Lower leg skin (tissue), 4 donors: ENCODE measurements at regions not wholly inside any gene's neighbourhood (a gene's known extent, or its start where the extent isn't known, plus 50 kb on each side); places are given as distances from the start of the nearest gene placed in this dataset.

Source experiments
- DNase-seq, 2 donors: peaks; one replicate each; pipeline ENCODE4 v3.0.0-alpha.2; 2019; ENCODE audit warnings: low spot score in 2 of 2
- H3K4me3 ChIP-seq: fragments of 200-600 bp; sonication (generic); 2 replicates; pipeline ENCODE4 v1.5.1; 2017; ENCODE audit warnings: mild to moderate bottlenecking, low read depth; ENCODE audit not compliant: poor library complexity, severe bottlenecking
- POLR2A ChIP-seq, 2 donors: fragments of 450-650 bp; IDR thresholded peaks; one replicate each; pipeline ENCODE4 v1.6.1; 2016 to 2017; ENCODE audit warnings: antibody characterized with exemption in 2 of 2, mild to moderate bottlenecking in 1 of 2, moderate library complexity in 1 of 2
- WGBS, 2 donors: methylation state at CpG; one replicate each; pipeline ENCODE4 v1.1.5; 2018; 5-methylcytosine and 5-hydroxymethylcytosine counted together
- intact Hi-C: fragments of 100-400 bp; cut with DNase I; formaldehyde crosslinking; loops from one replicate; pipeline ENCODE4 v1.15.0; 2023; ENCODE audit warnings: low total_unique reads
- TF ChIP-seq, protein P1 (sequence below), 3 donors: fragments of 450-650 bp; IDR thresholded peaks; one replicate each; pipeline ENCODE4 v1.5.1; 2016; ENCODE audit warnings: antibody characterized with exemption in 3 of 3, mild to moderate bottlenecking in 3 of 3, moderate library complexity in 2 of 3

DNA sequence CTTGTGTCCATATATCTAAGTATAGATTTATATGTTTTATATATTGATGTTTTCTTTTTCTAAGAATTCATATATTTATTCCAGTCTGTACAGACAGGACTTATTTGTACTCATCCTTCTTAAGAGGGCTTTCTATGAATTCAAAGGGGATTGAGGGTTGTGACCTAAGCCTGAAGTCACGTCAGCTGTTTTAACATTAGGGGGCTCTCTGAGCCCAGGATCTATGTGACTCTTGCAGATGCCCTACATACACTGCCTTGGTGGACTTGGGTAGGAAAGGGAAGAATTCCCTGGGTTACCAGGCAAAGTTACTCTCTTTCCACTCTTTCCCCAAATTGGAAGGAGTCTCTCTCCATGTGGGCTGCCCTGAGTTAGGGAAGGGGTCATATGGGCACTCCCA is 283.8 kb upstream of the DAB1 start:
- WGBS, 2 donors = 84 to 96% methylated on average over 1 of the region's 1 CpG
- intact Hi-C loops = no loop called here
- TF ChIP-seq, protein P1, sequence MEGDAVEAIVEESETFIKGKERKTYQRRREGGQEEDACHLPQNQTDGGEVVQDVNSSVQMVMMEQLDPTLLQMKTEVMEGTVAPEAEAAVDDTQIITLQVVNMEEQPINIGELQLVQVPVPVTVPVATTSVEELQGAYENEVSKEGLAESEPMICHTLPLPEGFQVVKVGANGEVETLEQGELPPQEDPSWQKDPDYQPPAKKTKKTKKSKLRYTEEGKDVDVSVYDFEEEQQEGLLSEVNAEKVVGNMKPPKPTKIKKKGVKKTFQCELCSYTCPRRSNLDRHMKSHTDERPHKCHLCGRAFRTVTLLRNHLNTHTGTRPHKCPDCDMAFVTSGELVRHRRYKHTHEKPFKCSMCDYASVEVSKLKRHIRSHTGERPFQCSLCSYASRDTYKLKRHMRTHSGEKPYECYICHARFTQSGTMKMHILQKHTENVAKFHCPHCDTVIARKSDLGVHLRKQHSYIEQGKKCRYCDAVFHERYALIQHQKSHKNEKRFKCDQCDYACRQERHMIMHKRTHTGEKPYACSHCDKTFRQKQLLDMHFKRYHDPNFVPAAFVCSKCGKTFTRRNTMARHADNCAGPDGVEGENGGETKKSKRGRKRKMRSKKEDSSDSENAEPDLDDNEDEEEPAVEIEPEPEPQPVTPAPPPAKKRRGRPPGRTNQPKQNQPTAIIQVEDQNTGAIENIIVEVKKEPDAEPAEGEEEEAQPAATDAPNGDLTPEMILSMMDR (IDR thresholded peaks at IDR 0.05) = no peak
- TF ChIP-seq POLR2A (IDR thresholded peaks at IDR 0.05) = no peak
- no peak for DNase-seq
- no peak overlapping the region for H3K4me3 ChIP-seq

GRCh38 chr1:57704811-57705210 is 281.0 kb upstream of the DAB1 start:
- H3K4me3 ChIP-seq = no peak overlapping the region
- TF ChIP-seq POLR2A (IDR thresholded peaks at IDR 0.05) = no peak
- TF ChIP-seq, protein P1 (IDR thresholded peaks at IDR 0.05) = no peak
- WGBS, 2 donors = 70 to 74% methylated on average over 1 of the region's 1 CpG
- intact Hi-C loops = no loop called here
- no peak for DNase-seq

DNA sequence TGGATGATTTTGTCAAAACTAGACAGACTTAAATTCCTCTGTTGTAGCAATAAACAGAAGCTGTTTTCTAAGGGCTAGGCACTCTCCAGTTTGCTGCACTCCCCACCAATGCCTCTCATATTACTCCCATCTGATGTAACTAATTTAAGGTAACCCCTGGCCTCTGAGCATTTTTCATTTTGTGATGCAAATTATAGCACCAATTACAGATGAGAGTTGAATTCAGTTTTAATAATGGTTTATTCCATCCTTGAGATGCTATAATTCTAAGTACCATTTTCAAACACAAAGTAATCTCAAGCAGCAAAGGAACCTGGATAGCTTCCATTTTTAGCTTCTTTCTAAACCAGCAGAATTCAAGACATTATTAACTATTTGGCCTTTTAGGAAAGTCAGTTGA is 280.4 kb upstream of the DAB1 start:
- intact Hi-C loops = no loop called here
- no peak overlapping the region for H3K4me3 ChIP-seq
- DNase-seq = no peak
- TF ChIP-seq, protein P1 (IDR thresholded peaks at IDR 0.05) = no peak
- no peak for TF ChIP-seq POLR2A (IDR thresholded peaks at IDR 0.05)

DNA sequence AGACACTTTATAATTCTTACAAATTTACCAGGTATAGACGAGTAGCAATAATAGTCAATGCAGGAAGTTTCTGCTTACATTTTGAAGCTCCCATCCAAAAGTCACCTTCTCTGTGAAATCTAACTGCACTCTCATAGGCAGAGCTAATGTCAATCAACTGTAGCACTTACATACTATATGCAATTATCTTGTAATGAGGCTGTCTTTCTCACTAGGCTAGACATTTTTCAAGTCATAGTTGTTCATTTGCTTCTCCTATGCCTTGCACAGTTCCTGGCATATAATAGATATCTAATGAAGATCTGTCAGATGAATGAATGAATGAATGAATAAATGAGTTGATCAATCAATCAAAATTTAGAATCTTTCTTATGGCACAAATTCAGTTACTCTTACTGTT is 273.0 kb upstream of the DAB1 start:
- intact Hi-C loops = no loop called here
- WGBS, 2 donors = 82 to 83% methylated on average over 1 of the region's 1 CpG
- H3K4me3 ChIP-seq = no peak overlapping the region
- TF ChIP-seq, protein P1 (IDR thresholded peaks at IDR 0.05) = no peak
- TF ChIP-seq POLR2A (IDR thresholded peaks at IDR 0.05) = no peak
- DNase-seq = no peak

DNA sequence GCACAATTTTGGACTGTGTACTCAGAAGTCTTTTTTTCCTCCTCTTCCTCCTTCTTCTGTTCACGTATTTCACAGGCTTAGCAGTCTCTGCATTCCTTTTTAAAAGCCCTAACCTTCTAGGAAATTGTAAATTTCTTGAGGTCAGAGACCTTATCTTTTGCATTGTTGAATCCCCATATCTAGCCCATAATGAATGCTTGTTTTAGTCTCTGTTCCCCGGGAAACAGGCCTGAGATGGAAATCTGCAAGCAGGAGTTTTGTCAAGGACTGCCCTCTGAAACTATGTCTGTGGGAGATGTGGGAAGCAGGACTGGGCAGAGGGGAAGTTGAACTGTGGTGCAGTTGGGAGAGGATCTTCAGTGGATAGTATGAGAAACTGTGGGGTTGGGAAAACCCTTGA is 272.2 kb upstream of the DAB1 start:
- no peak overlapping the region for H3K4me3 ChIP-seq
- intact Hi-C loops = no loop called here
- WGBS, 2 donors = 70 to 82% methylated on average over 2 of the region's 2 CpGs
- DNase-seq = no peak
- TF ChIP-seq, protein P1 (IDR thresholded peaks at IDR 0.05) = no peak
- TF ChIP-seq POLR2A (IDR thresholded peaks at IDR 0.05) = no peak

DNA sequence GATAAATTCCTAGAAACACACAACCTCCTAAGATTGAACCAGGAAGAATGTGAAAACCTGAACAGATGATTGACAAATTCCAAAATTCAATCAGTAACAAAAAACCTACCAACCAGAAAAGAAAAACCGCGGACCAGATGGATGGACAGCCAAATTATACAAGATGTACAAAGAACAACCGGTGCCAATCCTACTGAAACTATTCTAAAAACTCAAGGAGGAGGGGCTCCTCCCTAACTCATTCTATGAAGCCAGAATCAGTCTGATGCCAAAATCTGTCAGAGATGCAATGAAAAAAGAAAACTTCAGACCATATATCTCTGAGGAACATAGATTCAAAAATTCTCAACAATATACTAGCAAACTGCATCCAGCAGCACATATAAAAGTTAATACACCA is 262.4 kb upstream of the DAB1 start:
- intact Hi-C loops = no loop called here
- no peak for DNase-seq
- no peak overlapping the region for H3K4me3 ChIP-seq
- TF ChIP-seq POLR2A (IDR thresholded peaks at IDR 0.05) = no peak
- TF ChIP-seq, protein P1 (IDR thresholded peaks at IDR 0.05) = no peak
- 86 to 87% methylated on average over 3 of the region's 3 CpGs for WGBS, 2 donors
